ENCODE measurements at regions not wholly inside any gene's neighbourhood (a gene's known extent, or its start where the extent isn't known, plus 50 kb on each side); places are given as distances from the start of the nearest gene placed in this dataset.

- H3K27ac ChIP-seq (ENCODE audit: low read length): no peak overlapping the region
- H3K36me3 ChIP-seq (ENCODE audit: control insufficient read depth in 2 of 2, insufficient read depth in 2 of 2, low read length in 2 of 2): no peaks in the 10 kb centered on the region
- H3K4me1 ChIP-seq (ENCODE audit: control insufficient read depth, insufficient read depth, low read length): no peaks in the 10 kb centered on the region
- H3K9me3 ChIP-seq (ENCODE audit: control insufficient read depth in 2 of 2, low read length in 2 of 2): no peaks in the 10 kb centered on the region
- no peak overlapping the region for H3K4me3 ChIP-seq (ENCODE audit: low read length in 2 of 2)
- H3K27me3 ChIP-seq (ENCODE audit: control insufficient read depth in 1 of 2, insufficient read depth in 2 of 2, low read length in 2 of 2): no peaks in the 10 kb centered on the region
- H3K9ac ChIP-seq (ENCODE audit: low read length in 2 of 2): no peak overlapping the region
These were observed 391.6 kb downstream of the CDH11 start for GRCh38 chr16:64730261-64730660.

- Histone ChIP-seq H3K4me3 (ENCODE audit: low read length in 2 of 2) (no peak overlapping the region), H3K36me3 (ENCODE audit: control insufficient read depth in 2 of 2, insufficient read depth in 2 of 2, low read length in 2 of 2) (no peaks in the 10 kb centered on the region), H3K9ac (ENCODE audit: low read length in 2 of 2) (no peak overlapping the region), H3K9me3 (ENCODE audit: control insufficient read depth in 2 of 2, low read length in 2 of 2) (no peaks in the 10 kb centered on the region), H3K27ac (ENCODE audit: low read length) (no peak overlapping the region), H3K27me3 (ENCODE audit: control insufficient read depth in 1 of 2, insufficient read depth in 2 of 2, low read length in 2 of 2) (no peaks in the 10 kb centered on the region), H3K4me1 (ENCODE audit: control insufficient read depth, insufficient read depth, low read length) (no peaks in the 10 kb centered on the region)
These were observed 397.5 kb downstream of the CDH11 start for GRCh38 chr16:64724339-64724738.

- Histone ChIP-seq H3K9me3 (ENCODE audit: control insufficient read depth in 2 of 2, low read length in 2 of 2) (no peaks in the 10 kb centered on the region), H3K27me3 (ENCODE audit: control insufficient read depth in 1 of 2, insufficient read depth in 2 of 2, low read length in 2 of 2) (no peaks in the 10 kb centered on the region), H3K27ac (ENCODE audit: low read length) (no peak overlapping the region), H3K9ac (ENCODE audit: low read length in 2 of 2) (no peak overlapping the region), H3K4me1 (ENCODE audit: control insufficient read depth, insufficient read depth, low read length) (no peaks in the 10 kb centered on the region), H3K4me3 (ENCODE audit: low read length in 2 of 2) (no peak overlapping the region), H3K36me3 (ENCODE audit: control insufficient read depth in 2 of 2, insufficient read depth in 2 of 2, low read length in 2 of 2) (no peaks in the 10 kb centered on the region)
These were observed 403.4 kb downstream of the CDH11 start for GRCh38 chr16:64718486-64718885.

- Histone ChIP-seq H3K9ac (ENCODE audit: low read length in 2 of 2) (no peak overlapping the region), H3K9me3 (ENCODE audit: control insufficient read depth in 2 of 2, low read length in 2 of 2) (no peaks in the 10 kb centered on the region), H3K27me3 (ENCODE audit: control insufficient read depth in 1 of 2, insufficient read depth in 2 of 2, low read length in 2 of 2) (no peaks in the 10 kb centered on the region), H3K4me3 (ENCODE audit: low read length in 2 of 2) (no peak overlapping the region), H3K4me1 (ENCODE audit: control insufficient read depth, insufficient read depth, low read length) (no peaks in the 10 kb centered on the region), H3K27ac (ENCODE audit: low read length) (no peak overlapping the region), H3K36me3 (ENCODE audit: control insufficient read depth in 2 of 2, insufficient read depth in 2 of 2, low read length in 2 of 2) (no peaks in the 10 kb centered on the region)
These were observed 404.0 kb downstream of the CDH11 start for GRCh38 chr16:64717871-64718270.

- Histone ChIP-seq H3K9ac (ENCODE audit: low read length in 2 of 2) (no peak overlapping the region), H3K4me1 (ENCODE audit: control insufficient read depth, insufficient read depth, low read length) (no peaks in the 10 kb centered on the region), H3K36me3 (ENCODE audit: control insufficient read depth in 2 of 2, insufficient read depth in 2 of 2, low read length in 2 of 2) (no peaks in the 10 kb centered on the region), H3K4me3 (ENCODE audit: low read length in 2 of 2) (no peak overlapping the region), H3K27me3 (ENCODE audit: control insufficient read depth in 1 of 2, insufficient read depth in 2 of 2, low read length in 2 of 2) (no peaks in the 10 kb centered on the region), H3K9me3 (ENCODE audit: control insufficient read depth in 2 of 2, low read length in 2 of 2) (no peaks in the 10 kb centered on the region), H3K27ac (ENCODE audit: low read length) (no peak overlapping the region)
These were observed 406.2 kb downstream of the CDH11 start for GRCh38 chr16:64715624-64716023.

GRCh38 chr16:64712026-64712425, 409.8 kb downstream of the CDH11 start:
- Histone ChIP-seq H3K9ac (ENCODE audit: low read length in 2 of 2) (no peak overlapping the region), H3K4me3 (ENCODE audit: low read length in 2 of 2) (no peak overlapping the region), H3K9me3 (ENCODE audit: control insufficient read depth in 2 of 2, low read length in 2 of 2) (no peaks in the 10 kb centered on the region), H3K27me3 (ENCODE audit: control insufficient read depth in 1 of 2, insufficient read depth in 2 of 2, low read length in 2 of 2) (no peaks in the 10 kb centered on the region), H3K36me3 (ENCODE audit: control insufficient read depth in 2 of 2, insufficient read depth in 2 of 2, low read length in 2 of 2) (no peaks in the 10 kb centered on the region), H3K27ac (ENCODE audit: low read length) (no peak overlapping the region), H3K4me1 (ENCODE audit: control insufficient read depth, insufficient read depth, low read length) (no peaks in the 10 kb centered on the region)

GRCh38 chr16:64711596-64711995, 410.3 kb downstream of the CDH11 start:
- H3K27me3 ChIP-seq (ENCODE audit: control insufficient read depth in 1 of 2, insufficient read depth in 2 of 2, low read length in 2 of 2): no peaks in the 10 kb centered on the region
- H3K4me3 ChIP-seq (ENCODE audit: low read length in 2 of 2): no peak overlapping the region
- no peaks in the 10 kb centered on the region for H3K9me3 ChIP-seq (ENCODE audit: control insufficient read depth in 2 of 2, low read length in 2 of 2)
- no peak overlapping the region for H3K27ac ChIP-seq (ENCODE audit: low read length)
- no peaks in the 10 kb centered on the region for H3K36me3 ChIP-seq (ENCODE audit: control insufficient read depth in 2 of 2, insufficient read depth in 2 of 2, low read length in 2 of 2)
- no peaks in the 10 kb centered on the region for H3K4me1 ChIP-seq (ENCODE audit: control insufficient read depth, insufficient read depth, low read length)
- H3K9ac ChIP-seq (ENCODE audit: low read length in 2 of 2): no peak overlapping the region

- no peak overlapping the region for H3K9ac ChIP-seq (ENCODE audit: low read length in 2 of 2)
- H3K27me3 ChIP-seq (ENCODE audit: control insufficient read depth in 1 of 2, insufficient read depth in 2 of 2, low read length in 2 of 2): no peaks in the 10 kb centered on the region
- no peaks in the 10 kb centered on the region for H3K4me1 ChIP-seq (ENCODE audit: control insufficient read depth, insufficient read depth, low read length)
- H3K4me3 ChIP-seq (ENCODE audit: low read length in 2 of 2): no peak overlapping the region
- H3K27ac ChIP-seq (ENCODE audit: low read length): no peak overlapping the region
- H3K36me3 ChIP-seq (ENCODE audit: control insufficient read depth in 2 of 2, insufficient read depth in 2 of 2, low read length in 2 of 2): no peaks in the 10 kb centered on the region
- no peaks in the 10 kb centered on the region for H3K9me3 ChIP-seq (ENCODE audit: control insufficient read depth in 2 of 2, low read length in 2 of 2)
These were observed 410.8 kb downstream of the CDH11 start for GRCh38 chr16:64711026-64711425.

- no peaks in the 10 kb centered on the region for H3K27me3 ChIP-seq (ENCODE audit: control insufficient read depth in 1 of 2, insufficient read depth in 2 of 2, low read length in 2 of 2)
- no peaks in the 10 kb centered on the region for H3K9me3 ChIP-seq (ENCODE audit: control insufficient read depth in 2 of 2, low read length in 2 of 2)
- no peaks in the 10 kb centered on the region for H3K4me1 ChIP-seq (ENCODE audit: control insufficient read depth, insufficient read depth, low read length)
- no peak overlapping the region for H3K27ac ChIP-seq (ENCODE audit: low read length)
- H3K4me3 ChIP-seq (ENCODE audit: low read length in 2 of 2): no peak overlapping the region
- no peak overlapping the region for H3K9ac ChIP-seq (ENCODE audit: low read length in 2 of 2)
- no peaks in the 10 kb centered on the region for H3K36me3 ChIP-seq (ENCODE audit: control insufficient read depth in 2 of 2, insufficient read depth in 2 of 2, low read length in 2 of 2)
These were observed 416.4 kb downstream of the CDH11 start for GRCh38 chr16:64705443-64705842.

GRCh38 chr16:64704386-64704785, 417.5 kb downstream of the CDH11 start:
- Histone ChIP-seq H3K9ac (ENCODE audit: low read length in 2 of 2) (no peak overlapping the region), H3K4me1 (ENCODE audit: control insufficient read depth, insufficient read depth, low read length) (no peaks in the 10 kb centered on the region), H3K4me3 (ENCODE audit: low read length in 2 of 2) (no peak overlapping the region), H3K36me3 (ENCODE audit: control insufficient read depth in 2 of 2, insufficient read depth in 2 of 2, low read length in 2 of 2) (no peaks in the 10 kb centered on the region), H3K27me3 (ENCODE audit: control insufficient read depth in 1 of 2, insufficient read depth in 2 of 2, low read length in 2 of 2) (no peaks in the 10 kb centered on the region), H3K9me3 (ENCODE audit: control insufficient read depth in 2 of 2, low read length in 2 of 2) (no peaks in the 10 kb centered on the region), H3K27ac (ENCODE audit: low read length) (no peak overlapping the region)

- Histone ChIP-seq H3K27me3 (ENCODE audit: control insufficient read depth in 1 of 2, insufficient read depth in 2 of 2, low read length in 2 of 2) (no peaks in the 10 kb centered on the region), H3K9me3 (ENCODE audit: control insufficient read depth in 2 of 2, low read length in 2 of 2) (no peaks in the 10 kb centered on the region), H3K4me1 (ENCODE audit: control insufficient read depth, insufficient read depth, low read length) (no peaks in the 10 kb centered on the region), H3K36me3 (ENCODE audit: control insufficient read depth in 2 of 2, insufficient read depth in 2 of 2, low read length in 2 of 2) (no peaks in the 10 kb centered on the region), H3K9ac (ENCODE audit: low read length in 2 of 2) (no peak overlapping the region), H3K4me3 (ENCODE audit: low read length in 2 of 2) (no peak overlapping the region), H3K27ac (ENCODE audit: low read length) (no peak overlapping the region)
These were observed 419.4 kb downstream of the CDH11 start for GRCh38 chr16:64702415-64702814.

GRCh38 chr16:64700628-64701027, 421.2 kb downstream of the CDH11 start:
- H3K36me3 ChIP-seq (ENCODE audit: control insufficient read depth in 2 of 2, insufficient read depth in 2 of 2, low read length in 2 of 2): no peaks in the 10 kb centered on the region
- H3K9ac ChIP-seq (ENCODE audit: low read length in 2 of 2): no peak overlapping the region
- H3K4me1 ChIP-seq (ENCODE audit: control insufficient read depth, insufficient read depth, low read length): no peaks in the 10 kb centered on the region
- no peak overlapping the region for H3K27ac ChIP-seq (ENCODE audit: low read length)
- no peaks in the 10 kb centered on the region for H3K9me3 ChIP-seq (ENCODE audit: control insufficient read depth in 2 of 2, low read length in 2 of 2)
- no peaks in the 10 kb centered on the region for H3K27me3 ChIP-seq (ENCODE audit: control insufficient read depth in 1 of 2, insufficient read depth in 2 of 2, low read length in 2 of 2)
- no peak overlapping the region for H3K4me3 ChIP-seq (ENCODE audit: low read length in 2 of 2)

All from stomach smooth muscle (tissue), 2 donors.